Epithelial cell of prostate (primary cell): ENCODE measurements at regions not wholly inside any gene's neighbourhood (a gene's known extent, or its start where the extent isn't known, plus 50 kb on each side); places are given as distances from the start of the nearest gene placed in this dataset.

ENCODE experiments used
- DNase-seq: peaks from one replicate; pipeline ENCODE4 v3.0.0-alpha.2; 2011; ENCODE audit warnings: low read depth, low spot score
- H3K27ac ChIP-seq: fragments of 450-650 bp; 2 replicates; pipeline ENCODE4 v1.5.1; 2017; ENCODE audit warnings: mild to moderate bottlenecking

GRCh38 chr2:239688840-239689239 lies 288.0 kb upstream of the HDAC4 start:
- H3K27ac ChIP-seq = no peak overlapping the region
- no peak for DNase-seq

- no peak overlapping the region for H3K27ac ChIP-seq
- no peak for DNase-seq
Measured at GRCh38 chr2:239688122-239688681, 287.4 kb upstream of the HDAC4 start.

GRCh38 chr2:239687441-239687840 lies 286.6 kb upstream of the HDAC4 start:
- H3K27ac ChIP-seq = no peak overlapping the region
- no peak for DNase-seq

- no peak for DNase-seq
- H3K27ac ChIP-seq = no peak overlapping the region
Measured at GRCh38 chr2:239685965-239686364, 285.1 kb upstream of the HDAC4 start.

GRCh38 chr2:239685556-239685955 lies 284.7 kb upstream of the HDAC4 start:
- DNase-seq = no peak

GRCh38 chr2:239684996-239685395 lies 284.2 kb upstream of the HDAC4 start:
- no peak overlapping the region for H3K27ac ChIP-seq
- DNase-seq = no peak

More at GRCh38 chr2:239685556-239685955, 284.7 kb upstream of the HDAC4 start:
- no peak overlapping the region for H3K27ac ChIP-seq

GRCh38 chr2:239684271-239684810 lies 283.5 kb upstream of the HDAC4 start:
- no peak for DNase-seq
- H3K27ac ChIP-seq = no peak overlapping the region

- H3K27ac ChIP-seq = no peak overlapping the region
- no peak for DNase-seq
Measured at GRCh38 chr2:239682518-239682917, 281.7 kb upstream of the HDAC4 start.

- H3K27ac ChIP-seq = no peak overlapping the region
- no peak for DNase-seq
Measured at GRCh38 chr2:239679755-239680154, 278.9 kb upstream of the HDAC4 start.

GRCh38 chr2:239678666-239679296 lies 278.0 kb upstream of the HDAC4 start:
- H3K27ac ChIP-seq = no peak overlapping the region
- DNase-seq = no peak

GRCh38 chr2:239678186-239678490 lies 277.3 kb upstream of the HDAC4 start:
- H3K27ac ChIP-seq = no peak overlapping the region
- no peak for DNase-seq

- no peak for DNase-seq
- no peak overlapping the region for H3K27ac ChIP-seq
Measured at GRCh38 chr2:239677453-239678185, 276.8 kb upstream of the HDAC4 start.

GRCh38 chr2:239676716-239677452 lies 276.1 kb upstream of the HDAC4 start:
- no peak for DNase-seq
- H3K27ac ChIP-seq = no peak overlapping the region

GRCh38 chr2:239675826-239676715 lies 275.3 kb upstream of the HDAC4 start:
- H3K27ac ChIP-seq = no peak overlapping the region
- DNase-seq = no peak

- no peak overlapping the region for H3K27ac ChIP-seq
- DNase-seq = no peak
Measured at GRCh38 chr2:239674981-239675825, 274.4 kb upstream of the HDAC4 start.

- no peak for DNase-seq
- no peak overlapping the region for H3K27ac ChIP-seq
Measured at GRCh38 chr2:239674101-239674980, 273.5 kb upstream of the HDAC4 start.

GRCh38 chr2:239673641-239674040 lies 272.8 kb upstream of the HDAC4 start:
- no peak overlapping the region for H3K27ac ChIP-seq
- DNase-seq = no peak
